ENCODE measurements at regions not wholly inside any gene's neighbourhood (a gene's known extent, or its start where the extent isn't known, plus 50 kb on each side); places are given as distances from the start of the nearest gene placed in this dataset.
A peak's percentile ranks its signal among the peaks of the same experiment; 100 is the strongest.

- Histone ChIP-seq H3K79me2 (ENCODE audit: insufficient read depth, low read length) (no peaks in the 10 kb centered on the region), H3K9ac (ENCODE audit: low read length) (no peak overlapping the region), H3K9me2 (ENCODE audit: insufficient read depth) (no peaks in the 10 kb centered on the region), H3K27me3 (ENCODE audit: insufficient read depth, low read length) (no peaks in the 10 kb centered on the region), H3K27ac (ENCODE audit: low read depth, low read length) (no peak overlapping the region), H3K4me2 (ENCODE audit: low read length) (no peak overlapping the region), H2AFZ (ENCODE audit: low read depth, low read length, poor library complexity, severe bottlenecking) (no peak overlapping the region), H3K36me3 (ENCODE audit: control insufficient read depth in 1 of 2, insufficient read depth in 2 of 2, low read length in 2 of 2) (no peaks in the 10 kb centered on the region), H4K20me1 (ENCODE audit: insufficient read depth) (no peaks in the 10 kb centered on the region), H3K9me3 (ENCODE audit: control insufficient read depth in 1 of 2, insufficient read depth in 1 of 2, low read depth in 1 of 2, low read length in 2 of 2) (no peaks in the 10 kb centered on the region), H3K4me3 (replicated peaks in 1 of 2; ENCODE audit: low read depth in 1 of 2, low read length in 2 of 2) (no peak overlapping the region), H3K4me1 (ENCODE audit: control insufficient read depth in 1 of 2, insufficient read depth in 2 of 2, low read length in 2 of 2) (no peaks in the 10 kb centered on the region)
- DNase-seq (ENCODE audit: low read depth, low spot score), result no peak
- no peak for ATAC-seq
- CTCF ChIA-PET, result no interaction called here
- intact Hi-C loops (cut with micrococcal nuclease), result no loop called here
- TF ChIP-seq TCF7L2 (IDR thresholded peaks at IDR 0.05; ENCODE audit: borderline replicate concordance, extremely low read depth, insufficient read depth, insufficient read length) (no peak), SP1 (IDR thresholded peaks at IDR 0.05; ENCODE audit: low read depth) (no peak), JUND (IDR thresholded peaks at IDR 0.05) (no peak)
- RAD21 ChIA-PET (ENCODE audit: low non-redundant PET in 1 of 2, low total read pairs in 2 of 2, uncharacterized antibody in 2 of 2, unreplicated experiment in 2 of 2), result no interaction called here
- BruUV-seq (replicated peaks), result no TSS peak
- POLR2A ChIA-PET, result no interaction called here
Observed at GRCh38 chr4:189088780-189089179, 851.9 kb upstream of the FRG1 start.

- H3K27me3 ChIP-seq (ENCODE audit: insufficient read depth, low read length), result no peaks in the 10 kb centered on the region
- intact Hi-C loops (cut with micrococcal nuclease), result no loop called here
- ChIA-PET CTCF (interaction anchor here (0.6 to 1.6 kb wide), 10 partner anchors 9 to 119 kb away, joined by 3 to 12 read pairs (median 4); no protein-coding TSS in a partner anchor), POLR2A (interaction anchor here (0.7 kb wide), 1 partner anchor 788 kb away, joined by 3 read pairs; no protein-coding TSS in a partner anchor), RAD21 (ENCODE audit: low non-redundant PET in 1 of 2, low total read pairs in 2 of 2, uncharacterized antibody in 2 of 2, unreplicated experiment in 2 of 2) (interaction anchor here in 1 of 2 experiments (0.6 kb wide), 1 partner anchor 119 kb away, joined by 3 read pairs; no protein-coding TSS in a partner anchor)
- DNase-seq (ENCODE audit: low read depth, low spot score) (peak; percentile 19), ATAC-seq (peak; percentile 100)
- H3K9ac ChIP-seq (ENCODE audit: low read length), result no peak overlapping the region
- BruUV-seq (replicated peaks), result no TSS peak
- TF ChIP-seq POLR2AphosphoS5 (IDR thresholded peaks at IDR 0.05; ENCODE audit: low read depth, low read length) (no peak), ZNF274 (IDR thresholded peaks at IDR 0.05; ENCODE audit: low read depth, low read length) (no peak), SRF (IDR thresholded peaks at IDR 0.05; ENCODE audit: low read depth) (no peak), JUND (IDR thresholded peaks at IDR 0.05) (no peak), RAD21 (IDR thresholded peaks at IDR 0.05; ENCODE audit: low read depth) (peak; percentile 17; the same call in 1 of the 2 replicates), EZH2phosphoT487 (IDR thresholded peaks at IDR 0.05; ENCODE audit: borderline replicate concordance) (no peak), CEBPB (IDR thresholded peaks at IDR 0.05; ENCODE audit: low read depth) (no peak), ZFX (IDR thresholded peaks at IDR 0.05) (no peak), CTCF (IDR thresholded peaks at IDR 0.05 in 2 of 3, conservative IDR thresholded peaks at IDR 0.05 in 1 of 3; ENCODE audit: borderline replicate concordance in 1 of 3, insufficient read depth in 1 of 3, low read depth in 2 of 3, low read length in 2 of 3) (peak; percentile 17 to 75 (median 68); a peak in 5 of 6 replicates)
- no peaks in the 10 kb centered on the region for H3K36me3 ChIP-seq (ENCODE audit: control insufficient read depth in 1 of 2, insufficient read depth in 2 of 2, low read length in 2 of 2)
- no peaks in the 10 kb centered on the region for H3K79me2 ChIP-seq (ENCODE audit: insufficient read depth, low read length)
- H3K27ac ChIP-seq (ENCODE audit: low read depth, low read length), result no peak overlapping the region
- H2AFZ ChIP-seq (ENCODE audit: low read depth, low read length, poor library complexity, severe bottlenecking), result no peak overlapping the region
- H4K20me1 ChIP-seq (ENCODE audit: insufficient read depth), result no peaks in the 10 kb centered on the region
- H3K9me2 ChIP-seq (ENCODE audit: insufficient read depth), result no peaks in the 10 kb centered on the region
- H3K4me1 ChIP-seq (ENCODE audit: control insufficient read depth in 1 of 2, insufficient read depth in 2 of 2, low read length in 2 of 2), result no peaks in the 10 kb centered on the region
- no peaks in the 10 kb centered on the region for H3K9me3 ChIP-seq (ENCODE audit: control insufficient read depth in 1 of 2, insufficient read depth in 1 of 2, low read depth in 1 of 2, low read length in 2 of 2)
- no peak overlapping the region for H3K4me3 ChIP-seq (replicated peaks in 1 of 2; ENCODE audit: low read depth in 1 of 2, low read length in 2 of 2)
- 0 out of 2 replicates have a peak overlapping the region, but pooled peaks have one; percentile 17 for H3K4me2 ChIP-seq (ENCODE audit: low read length)
Observed at GRCh38 chr4:189090174-189090814, 850.4 kb upstream of the FRG1 start.
